GM21825 (cell line): ENCODE measurements at regions not wholly inside any gene's neighbourhood (a gene's known extent, or its start where the extent isn't known, plus 50 kb on each side); places are given as distances from the start of the nearest gene placed in this dataset.
"Not testable (repeated sequence)": the region's sequence is repeated elsewhere in the genome, so short reads cannot be mapped to it uniquely, and the experiment has no call there.

ENCODE experiments used
- ATAC-seq: cut with Tn5 transposase; IDR thresholded peaks from one replicate; pipeline ENCODE4 v1.9.1; 2021; ENCODE audit warnings: mild to moderate bottlenecking, moderate library complexity; ENCODE audit not compliant: unreplicated experiment

DNA sequence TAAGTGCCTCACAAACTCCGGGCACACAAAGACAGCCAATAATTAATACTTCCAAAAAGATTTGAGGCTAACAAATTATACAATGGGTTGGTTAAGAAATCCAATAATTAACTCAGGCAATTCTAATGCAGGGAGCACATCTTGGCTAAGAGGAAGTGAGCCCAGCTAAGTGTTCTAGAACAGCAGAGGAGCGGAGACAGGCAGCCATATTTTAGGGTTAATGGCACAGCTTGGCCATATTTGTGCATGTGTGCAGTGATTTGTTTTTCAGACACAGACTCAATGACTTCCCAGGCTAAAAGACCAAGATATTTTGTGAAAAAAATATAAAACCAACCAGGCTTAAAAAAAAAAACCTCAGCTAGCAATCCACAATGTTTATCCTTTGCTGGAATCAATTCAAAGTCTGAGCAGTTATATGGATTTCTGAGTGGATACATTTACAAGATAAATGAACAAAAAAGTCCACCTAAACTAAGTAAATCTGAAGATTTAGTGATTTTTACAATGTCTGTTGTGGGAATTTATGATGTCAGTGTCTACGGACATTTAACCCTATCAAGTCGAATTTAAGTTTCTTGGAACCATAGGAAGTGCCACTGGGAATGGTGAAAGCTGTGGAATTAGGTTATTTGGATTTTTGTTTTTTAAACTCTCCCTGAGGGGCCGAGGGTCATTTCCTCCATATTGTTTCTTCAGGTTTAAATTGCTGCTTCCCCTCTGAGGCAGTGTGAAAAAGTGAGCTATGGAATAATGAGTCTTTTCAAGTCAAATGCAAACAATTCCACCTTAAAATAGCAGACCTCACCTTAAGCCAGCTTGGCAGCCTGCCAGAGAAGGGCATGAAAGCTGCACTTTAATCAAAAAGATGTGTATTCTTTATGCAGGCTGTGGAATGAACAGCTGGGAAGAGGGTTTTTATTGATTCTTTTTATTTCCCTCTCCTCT lies 413.7 kb upstream of the TBL1XR1 start:
- no peak for ATAC-seq

- no peak for ATAC-seq
Observed at GRCh38 chr3:177611752-177612334, 414.6 kb upstream of the TBL1XR1 start.

DNA sequence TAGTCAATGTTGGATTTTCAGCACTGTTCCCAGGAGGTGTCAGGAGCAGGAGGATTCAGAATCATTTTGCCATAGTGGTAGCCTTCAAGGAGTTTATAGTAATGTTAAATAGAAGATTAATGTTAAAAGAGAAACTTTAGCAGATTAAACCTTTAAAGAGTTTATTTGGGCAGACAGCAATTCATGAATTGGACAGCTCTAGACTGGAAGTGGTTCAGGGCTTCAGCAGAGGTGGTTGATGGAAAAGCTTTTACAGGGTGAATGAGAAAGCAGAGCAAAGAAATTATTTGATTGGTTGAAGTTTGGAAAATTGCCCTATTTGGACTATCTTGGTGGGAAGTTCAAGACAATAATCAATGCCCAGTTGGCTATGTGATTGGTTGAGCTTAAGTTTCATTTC lies 416.6 kb upstream of the TBL1XR1 start:
- ATAC-seq, result no peak

GRCh38 chr3:177615015-177615414 lies 417.7 kb upstream of the TBL1XR1 start:
- no peak for ATAC-seq

GRCh38 chr3:177618873-177619733 lies 421.8 kb upstream of the TBL1XR1 start:
- no peak for ATAC-seq

GRCh38 chr3:177620073-177620472 lies 422.8 kb upstream of the TBL1XR1 start:
- no peak for ATAC-seq

DNA sequence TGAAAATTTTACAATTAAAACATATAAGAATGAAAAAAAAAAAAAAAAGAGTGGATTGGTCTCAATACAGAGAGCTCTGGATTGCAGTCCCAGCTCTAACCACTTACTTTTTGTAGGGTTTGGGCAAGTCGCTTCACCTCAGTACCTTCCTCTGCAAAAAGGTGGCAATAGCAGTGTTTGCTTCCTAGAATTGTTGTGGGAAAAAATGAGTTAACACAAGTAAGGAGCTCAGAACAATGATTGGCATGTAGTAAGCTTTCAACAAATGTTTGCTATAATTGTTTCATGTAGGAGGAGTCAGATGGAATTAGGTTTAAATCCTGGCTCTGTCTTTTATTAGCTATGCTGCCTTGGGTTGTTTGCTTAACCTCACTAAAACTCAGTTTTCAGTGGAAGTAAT lies 425.2 kb upstream of the TBL1XR1 start:
- no peak for ATAC-seq

- ATAC-seq, result no peak
Observed at GRCh38 chr3:177622982-177623617, 425.8 kb upstream of the TBL1XR1 start.

- ATAC-seq, result no peak
Observed at GRCh38 chr3:177624528-177625495, 427.5 kb upstream of the TBL1XR1 start.

DNA sequence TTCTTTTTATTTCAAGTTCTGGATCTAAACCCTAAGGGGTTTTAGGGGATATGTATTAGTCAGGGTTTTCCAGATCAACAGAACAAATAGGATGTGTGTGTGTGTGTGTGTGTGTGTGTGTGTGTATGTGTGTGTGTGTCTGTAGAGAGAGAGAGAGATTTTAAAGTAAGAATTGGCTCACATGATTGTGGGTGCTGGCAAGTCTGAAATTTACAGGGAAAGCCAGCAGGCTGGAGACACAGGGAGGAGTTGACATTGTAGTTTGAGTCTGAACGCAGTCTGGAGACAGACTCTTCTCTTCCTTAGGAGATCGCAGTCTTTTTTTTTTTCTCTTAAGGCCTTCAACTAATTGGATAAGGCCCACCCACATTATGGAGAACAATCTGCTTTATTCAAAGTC lies 428.8 kb upstream of the TBL1XR1 start:
- no peak for ATAC-seq

DNA sequence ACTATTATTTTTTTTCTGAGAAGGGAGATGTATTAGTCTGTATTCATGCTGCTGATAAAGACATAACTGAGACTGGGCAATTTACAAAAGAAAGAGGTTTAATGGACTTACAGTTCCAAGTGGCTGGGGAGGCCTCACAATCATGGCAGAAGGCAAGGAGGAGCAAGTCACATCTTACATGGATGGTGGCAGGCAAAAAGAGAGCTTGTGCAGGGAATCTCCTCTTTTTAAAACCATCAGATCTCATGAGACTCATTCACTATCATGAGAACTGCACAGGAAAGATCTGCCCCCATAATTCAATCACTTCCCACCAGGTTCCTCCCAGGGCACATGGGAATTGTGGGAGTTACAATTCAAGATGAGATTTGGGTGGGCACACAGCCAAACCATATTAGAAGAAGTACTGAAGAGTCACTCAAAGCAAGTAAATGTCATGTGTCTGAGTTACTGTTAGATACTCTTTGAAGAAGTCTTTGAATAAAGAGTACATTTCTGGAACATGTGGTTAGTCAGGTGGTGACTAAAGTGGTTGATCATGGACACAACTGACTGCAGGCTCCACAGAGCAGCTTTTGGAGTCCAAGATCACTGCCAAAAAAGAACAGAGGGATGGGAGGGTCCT lies 430.9 kb upstream of the TBL1XR1 start:
- ATAC-seq, result not testable (repeated sequence)

- ATAC-seq, result no peak
Observed at GRCh38 chr3:177629276-177629675, 432.0 kb upstream of the TBL1XR1 start.

DNA sequence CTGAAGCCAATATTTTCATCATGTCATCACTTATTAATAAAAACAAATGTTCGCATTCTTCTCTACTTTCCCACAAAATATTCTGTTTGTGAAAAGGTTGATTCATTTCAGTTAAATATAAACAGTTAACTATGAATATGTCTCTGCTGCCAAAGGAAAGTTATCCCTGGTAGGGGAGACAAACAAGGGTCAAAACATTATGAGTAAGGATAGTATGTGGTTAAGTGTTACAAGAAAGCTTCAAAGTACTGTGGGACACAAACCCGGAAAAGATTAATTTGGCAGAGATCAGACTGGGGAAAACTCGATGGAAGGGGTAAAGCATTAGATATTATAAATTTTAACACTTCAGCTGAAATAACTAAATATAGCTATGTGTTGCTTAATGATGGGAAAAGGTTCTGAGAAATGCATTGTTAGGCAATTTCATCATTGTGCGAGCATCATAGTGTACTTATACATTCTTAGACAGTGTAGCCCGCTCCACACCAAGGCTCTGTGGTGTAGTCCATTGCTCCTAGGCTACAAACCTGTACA lies 436.5 kb upstream of the TBL1XR1 start:
- ATAC-seq, result no peak

- not testable (repeated sequence) for ATAC-seq
Observed at GRCh38 chr3:177635601-177636106, 438.4 kb upstream of the TBL1XR1 start.

GRCh38 chr3:177640319-177640965 lies 443.2 kb upstream of the TBL1XR1 start:
- no peak for ATAC-seq

DNA sequence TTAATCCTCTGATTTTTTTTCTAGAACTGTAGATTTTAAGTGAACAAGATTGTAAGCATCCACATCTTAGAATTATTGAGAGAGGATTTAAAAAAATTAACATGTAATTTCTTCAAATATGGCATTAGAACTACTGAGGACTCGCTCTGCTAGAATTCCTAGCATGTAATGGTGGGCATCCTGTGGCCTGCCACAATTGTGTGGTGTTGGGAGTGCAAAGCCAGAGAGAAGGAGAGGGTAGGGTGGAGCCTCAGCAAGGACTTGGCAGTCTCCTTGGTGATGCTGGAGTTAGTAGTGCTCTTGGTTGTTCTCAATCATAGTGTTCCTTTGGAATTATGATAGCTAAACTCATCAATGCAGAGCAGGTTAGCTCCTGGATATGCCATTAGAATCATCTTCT lies 443.9 kb upstream of the TBL1XR1 start:
- no peak for ATAC-seq

- no peak for ATAC-seq
Observed at GRCh38 chr3:177642042-177642803, 444.9 kb upstream of the TBL1XR1 start.

DNA sequence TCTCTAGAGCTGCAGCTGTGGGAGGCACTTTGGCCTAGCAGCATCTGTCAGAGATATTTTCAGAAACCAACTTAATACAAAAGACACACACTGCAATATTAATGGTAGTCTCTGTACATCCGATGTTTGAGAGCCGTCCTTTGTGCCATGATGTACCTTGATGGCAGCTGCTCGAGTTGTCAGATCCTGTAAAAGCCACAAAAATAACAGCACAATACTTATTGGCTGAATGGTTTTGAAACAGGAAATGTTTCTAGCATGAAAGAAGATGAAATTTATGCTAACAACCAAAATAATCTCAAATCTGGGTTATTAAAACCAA lies 445.5 kb upstream of the TBL1XR1 start:
- no peak for ATAC-seq
